NCI-H2107 treated with DMSO at 0.1 percent for 48 hours (cell line): ENCODE measurements at regions not wholly inside any gene's neighbourhood (a gene's known extent, or its start where the extent isn't known, plus 50 kb on each side); places are given as distances from the start of the nearest gene placed in this dataset.

Experiments used
- DNase-seq: peaks from one replicate; lab custom pipeline; 2025; ENCODE audit not compliant: unreplicated experiment; lab: John Stamatoyannopoulos, UW

- DNase-seq, result peak; percentile 50
Observed at GRCh38 chr21:20661745-20662422, 336.3 kb upstream of the NCAM2 start.

- DNase-seq, result no peak
Observed at GRCh38 chr21:20662514-20662913, 335.7 kb upstream of the NCAM2 start.

GRCh38 chr21:20667931-20668330 lies 330.3 kb upstream of the NCAM2 start:
- no peak for DNase-seq

GRCh38 chr21:20685475-20685874 lies 312.7 kb upstream of the NCAM2 start:
- no peak for DNase-seq

- no peak for DNase-seq
Observed at GRCh38 chr21:20698585-20698984, 299.6 kb upstream of the NCAM2 start.

GRCh38 chr21:20701235-20701634 lies 297.0 kb upstream of the NCAM2 start:
- DNase-seq, result no peak

GRCh38 chr21:20703112-20703767 lies 295.0 kb upstream of the NCAM2 start:
- DNase-seq, result no peak

GRCh38 chr21:20720623-20721022 lies 277.6 kb upstream of the NCAM2 start:
- no peak for DNase-seq

- no peak for DNase-seq
Observed at GRCh38 chr21:20721151-20721550, 277.1 kb upstream of the NCAM2 start.

- no peak for DNase-seq
Observed at GRCh38 chr21:20728691-20729090, 269.5 kb upstream of the NCAM2 start.

- DNase-seq, result no peak
Observed at GRCh38 chr21:20729376-20729775, 268.8 kb upstream of the NCAM2 start.

- DNase-seq, result no peak
Observed at GRCh38 chr21:20730441-20730840, 267.8 kb upstream of the NCAM2 start.

GRCh38 chr21:20735257-20735656 lies 263.0 kb upstream of the NCAM2 start:
- DNase-seq, result no peak

GRCh38 chr21:20737227-20737913 lies 260.8 kb upstream of the NCAM2 start:
- DNase-seq, result no peak

- DNase-seq, result no peak
Observed at GRCh38 chr21:20739421-20739820, 258.8 kb upstream of the NCAM2 start.

GRCh38 chr21:20741445-20741844 lies 256.8 kb upstream of the NCAM2 start:
- DNase-seq, result no peak

- no peak for DNase-seq
Observed at GRCh38 chr21:20760221-20760620, 238.0 kb upstream of the NCAM2 start.

- no peak for DNase-seq
Observed at GRCh38 chr21:20774737-20775136, 223.5 kb upstream of the NCAM2 start.

- DNase-seq, result no peak
Observed at GRCh38 chr21:20779321-20779720, 218.9 kb upstream of the NCAM2 start.

- no peak for DNase-seq
Observed at GRCh38 chr21:20783611-20784010, 214.6 kb upstream of the NCAM2 start.

- no peak for DNase-seq
Observed at GRCh38 chr21:20789729-20790500, 208.3 kb upstream of the NCAM2 start.

GRCh38 chr21:20800106-20800505 lies 198.1 kb upstream of the NCAM2 start:
- no peak for DNase-seq
